A549 (cell line): ENCODE measurements at regions not wholly inside any gene's neighbourhood (a gene's known extent, or its start where the extent isn't known, plus 50 kb on each side); places are given as distances from the start of the nearest gene placed in this dataset.

Experiments
- ATAC-seq, 2 experiments: fragments of 200-7000 bp in 1 of 2; fragments of >200 bp in 1 of 2; cut with Nextera tagmentation in 1 of 2; cut with Tn5 transposase in 1 of 2; 3 replicates each; pipeline versions ENCODE4 v1.8.0 to v1.9.1; 2018 to 2020; ENCODE audit warnings: mild to moderate bottlenecking in 1 of 2, moderate library complexity in 1 of 2
- CTCF ChIA-PET: fragments of 300-600 bp; sonication (Branson Sonifier 250); formaldehyde crosslinking; extraction: SDS; loops from one replicate; lab custom pipeline; 2021; ENCODE audit warnings: antibody characterized with exemption, inconsistent platforms; lab: Yijun Ruan, JAX
- POLR2A ChIA-PET: fragments of 350-600 bp; formaldehyde crosslinking; extraction: SDS; loops from one replicate; lab custom pipeline; 2021; ENCODE audit warnings: antibody characterized with exemption, inconsistent platforms; lab: Yijun Ruan, JAX
- DNase-seq, 2 experiments: peaks; one replicate each; pipeline versions ENCODE4 v3.0.0 to v3.0.0-alpha.2; 2011 to 2016; ENCODE audit warnings: low read depth in 1 of 2, low spot score in 1 of 2
- FAIRE-seq: peaks from 2 replicates; lab custom pipeline; 2011; peaks lifted over from hg19 to GRCh38; lab: Jason Lieb, UNC
- H3K27ac ChIP-seq, 2 experiments: fragments of >200 bp; sonication (Bioruptor Twin); formaldehyde crosslinking; 3 replicates each; pipeline ENCODE4 v1.5.1; 2016 to 2017
- H3K4me1 ChIP-seq: fragments of >200 bp; sonication (Bioruptor Twin); formaldehyde crosslinking; 3 replicates; pipeline ENCODE4 v1.6.1; 2016
- H3K4me2 ChIP-seq: fragments of >200 bp; sonication (Bioruptor Twin); formaldehyde crosslinking; 3 replicates; pipeline ENCODE4 v1.6.1; 2016
- H3K4me3 ChIP-seq: fragments of >200 bp; sonication (Bioruptor Twin); formaldehyde crosslinking; 3 replicates; pipeline ENCODE4 v1.5.1; 2016
- H3K9me3 ChIP-seq: fragments of >200 bp; sonication (Bioruptor Twin); formaldehyde crosslinking; 3 replicates; pipeline ENCODE4 v1.6.1; 2016
- BCL3 ChIP-seq: fragments of >200 bp; sonication (Bioruptor Twin); formaldehyde crosslinking; IDR thresholded peaks from 3 replicates; pipeline ENCODE4 v1.6.1; 2016
- BHLHE40 ChIP-seq: IDR thresholded peaks from 2 replicates; pipeline ENCODE4 v1.6.1; 2012; ENCODE audit warnings: low read depth, low read length, inconsistent platforms
- CBX8 ChIP-seq: fragments of 200-600 bp; sonication (generic); IDR thresholded peaks from 2 replicates; pipeline ENCODE4 v1.6.1; 2016
- CTCF ChIP-seq: fragments of >200 bp; sonication (Bioruptor Twin); formaldehyde crosslinking; IDR thresholded peaks from 3 replicates; pipeline ENCODE4 v1.5.1; 2016
- E2F6 ChIP-seq: IDR thresholded peaks from 2 replicates; pipeline ENCODE4 v1.6.1; 2012; ENCODE audit warnings: low read depth, borderline replicate concordance
- EHF ChIP-seq: fragments of 250-450 bp; sonication (Bioruptor Pico); IDR thresholded peaks from 2 replicates; pipeline ENCODE4 v1.5.0; 2020; ENCODE audit warnings: mild to moderate bottlenecking
- FOSB ChIP-seq: fragments of 250-450 bp; sonication (Bioruptor Pico); IDR thresholded peaks from 2 replicates; pipeline ENCODE4 v1.5.0; 2020; ENCODE audit warnings: mild to moderate bottlenecking, moderate library complexity
- FOXS1 ChIP-seq: fragments of 250-450 bp; sonication (Bioruptor Pico); IDR thresholded peaks from 2 replicates; pipeline ENCODE4 v1.5.0; 2020; ENCODE audit warnings: mild to moderate bottlenecking, moderate library complexity
- GATA3 ChIP-seq: IDR thresholded peaks from 2 replicates; pipeline ENCODE4 v1.6.1; 2012; ENCODE audit warnings: borderline replicate concordance
- HDAC2 ChIP-seq: fragments of 200-600 bp; sonication (generic); IDR thresholded peaks from 2 replicates; pipeline ENCODE4 v1.6.1; 2016
- HEYL ChIP-seq: fragments of 250-450 bp; sonication (Bioruptor Pico); IDR thresholded peaks from 2 replicates; pipeline ENCODE4 v1.8.0; 2021; ENCODE audit warnings: mild to moderate bottlenecking, moderate library complexity
- HOXA7 ChIP-seq: fragments of 250-450 bp; sonication (Bioruptor Pico); IDR thresholded peaks from 2 replicates; pipeline ENCODE4 v1.5.0; 2020; ENCODE audit warnings: mild to moderate bottlenecking, moderate library complexity
- HOXB5 ChIP-seq: fragments of 250-450 bp; sonication (Bioruptor Pico); IDR thresholded peaks from 2 replicates; pipeline ENCODE4 v1.5.0; 2020; ENCODE audit warnings: mild to moderate bottlenecking, moderate library complexity
- KDM1A ChIP-seq: fragments of 200-600 bp; sonication (generic); IDR thresholded peaks from 2 replicates; pipeline ENCODE4 v1.6.1; 2016; ENCODE audit warnings: low read depth, mild to moderate bottlenecking
- MAFK ChIP-seq: fragments of 450-650 bp; IDR thresholded peaks from 2 replicates; pipeline ENCODE4 v1.6.1; 2014; ENCODE audit not compliant: partially characterized antibody
- MAX ChIP-seq: IDR thresholded peaks from 2 replicates; pipeline ENCODE4 v1.6.1; 2012
- NPAS2 ChIP-seq: fragments of 250-450 bp; sonication (Bioruptor Pico); IDR thresholded peaks from 2 replicates; pipeline ENCODE4 v1.8.0; 2022; ENCODE audit warnings: mild to moderate bottlenecking, moderate library complexity, borderline replicate concordance
- NR3C1 ChIP-seq: fragments of >200 bp; sonication (Bioruptor Twin); formaldehyde crosslinking; IDR thresholded peaks from 3 replicates; pipeline ENCODE4 v1.6.1; 2017
- SREBF2 ChIP-seq: fragments of 450-650 bp; IDR thresholded peaks from 2 replicates; pipeline ENCODE4 v1.6.1; 2014; ENCODE audit warnings: mild to moderate bottlenecking, moderate library complexity
- TP53 ChIP-seq: fragments of 250-450 bp; sonication (Bioruptor Pico); IDR thresholded peaks from 2 replicates; pipeline ENCODE4 v1.5.0; 2021; ENCODE audit warnings: mild to moderate bottlenecking, moderate library complexity
- ZC3H11A ChIP-seq: fragments of 450-650 bp; IDR thresholded peaks from 2 replicates; pipeline ENCODE4 v1.6.1; 2014; ENCODE audit warnings: antibody characterized with exemption, mild to moderate bottlenecking
- WGBS: methylation state at CpG from one replicate; pipeline ENCODE4 v1.1.6; 2017; ENCODE audit errors: missing lambda C conversion rate; 5-methylcytosine and 5-hydroxymethylcytosine counted together

GRCh38 chr20:52484438-52484837 is 292.9 kb upstream of the ZFP64 start:
- FAIRE-seq: no peak
- ChIA-PET POLR2A (no interaction called here), CTCF (interaction anchor here (0.6 to 0.8 kb wide), 2 partner anchors 9 to 1063 kb away, joined by 3 to 4 read pairs; no protein-coding TSS in a partner anchor)
- no peak for TF ChIP-seq NR3C1
- no peak for TF ChIP-seq HDAC2
- H3K4me2 ChIP-seq: no peak overlapping the region
- DNase-seq: no peak
- 5% methylated on average over 2 of the region's 2 CpGs for WGBS
- ATAC-seq: no peak
- no peak overlapping the region for H3K27ac ChIP-seq
- no peaks in the 10 kb centered on the region for H3K9me3 ChIP-seq
- H3K4me1 ChIP-seq: no peaks in the 10 kb centered on the region
- no peak overlapping the region for H3K4me3 ChIP-seq

GRCh38 chr20:52483382-52483781 is 291.8 kb upstream of the ZFP64 start:
- no peak for TF ChIP-seq TP53 (CRISPR knock-in tag)
- no peak for TF ChIP-seq CTCF
- no peak for TF ChIP-seq GATA3
- peak; percentile 98 for TF ChIP-seq MAFK
- TF ChIP-seq MAX: no peak
- TF ChIP-seq BHLHE40: no peak
- TF ChIP-seq, all 56 proteins: peak for 1
- H3K4me1 ChIP-seq: no peaks in the 10 kb centered on the region
- DNase-seq: no peak
- ChIA-PET CTCF (no interaction called here), POLR2A (no interaction called here)
- H3K27ac ChIP-seq: no peak overlapping the region
- no peak for ATAC-seq
- no peak overlapping the region for H3K4me3 ChIP-seq
- H3K9me3 ChIP-seq: no peaks in the 10 kb centered on the region
- no peak overlapping the region for H3K4me2 ChIP-seq
- no peak for FAIRE-seq
- WGBS: 56% methylated on average over 1 of the region's 1 CpG

- CTCF ChIA-PET: no interaction called here
- WGBS: 77% methylated on average over 5 of the region's 5 CpGs
- no peak overlapping the region for H3K4me3 ChIP-seq
- no peak for TF ChIP-seq CBX8
- no peak for TF ChIP-seq ZC3H11A
- TF ChIP-seq BCL3: no peak
- no peak for TF ChIP-seq TP53 (CRISPR knock-in tag)
- TF ChIP-seq FOSB: no peak
- TF ChIP-seq HOXA7 (CRISPR knock-in tag): no peak
- TF ChIP-seq CTCF: no peak
- TF ChIP-seq MAX: no peak
- TF ChIP-seq HEYL: no peak
- no peak for TF ChIP-seq FOXS1 (CRISPR knock-in tag)
- TF ChIP-seq NPAS2 (CRISPR knock-in tag): no peak
- no peak for TF ChIP-seq EHF (CRISPR knock-in tag)
- TF ChIP-seq E2F6: no peak
- no peak for TF ChIP-seq SREBF2
- TF ChIP-seq KDM1A: no peak
- no peak for TF ChIP-seq HOXB5 (CRISPR knock-in tag)
- no peak for TF ChIP-seq BHLHE40
- no peak overlapping the region for H3K27ac ChIP-seq
- DNase-seq: no peak
- no peak for FAIRE-seq
- POLR2A ChIA-PET: no interaction called here
- H3K4me1 ChIP-seq: no peaks in the 10 kb centered on the region
- no peak overlapping the region for H3K4me2 ChIP-seq
- H3K9me3 ChIP-seq: no peaks in the 10 kb centered on the region
- no peak for ATAC-seq
Observed at GRCh38 chr20:52482044-52482443, 290.5 kb upstream of the ZFP64 start.
